ENCODE measurements at regions not wholly inside any gene's neighbourhood (a gene's known extent, or its start where the extent isn't known, plus 50 kb on each side); places are given as distances from the start of the nearest gene placed in this dataset.

DNA sequence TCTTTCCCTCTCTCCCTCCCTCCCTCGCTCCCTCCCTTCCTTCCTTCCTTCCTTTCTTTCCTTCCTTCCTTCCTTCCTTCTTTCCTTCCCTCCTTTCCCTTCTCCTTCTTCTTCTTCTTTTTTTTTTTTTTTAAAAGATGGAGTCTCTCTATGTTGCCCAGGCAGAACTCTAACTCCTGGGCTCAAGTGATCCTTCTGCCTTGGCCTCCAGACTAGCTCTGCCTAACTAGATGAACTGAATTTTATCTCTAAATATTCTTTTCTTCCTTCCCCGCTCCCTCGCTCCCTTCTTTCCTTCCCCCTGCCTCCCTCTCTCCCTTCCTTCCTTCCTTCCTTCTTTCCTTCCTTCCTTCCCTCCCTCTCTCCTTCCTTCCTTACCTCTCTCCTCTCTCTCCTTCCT, 170.5 kb upstream of the LHX5 start:
- peaks cover 2% of the 10 kb centered on the region for H3K27me3 ChIP-seq (ENCODE audit: control insufficient read depth, insufficient read depth, low read length)

DNA sequence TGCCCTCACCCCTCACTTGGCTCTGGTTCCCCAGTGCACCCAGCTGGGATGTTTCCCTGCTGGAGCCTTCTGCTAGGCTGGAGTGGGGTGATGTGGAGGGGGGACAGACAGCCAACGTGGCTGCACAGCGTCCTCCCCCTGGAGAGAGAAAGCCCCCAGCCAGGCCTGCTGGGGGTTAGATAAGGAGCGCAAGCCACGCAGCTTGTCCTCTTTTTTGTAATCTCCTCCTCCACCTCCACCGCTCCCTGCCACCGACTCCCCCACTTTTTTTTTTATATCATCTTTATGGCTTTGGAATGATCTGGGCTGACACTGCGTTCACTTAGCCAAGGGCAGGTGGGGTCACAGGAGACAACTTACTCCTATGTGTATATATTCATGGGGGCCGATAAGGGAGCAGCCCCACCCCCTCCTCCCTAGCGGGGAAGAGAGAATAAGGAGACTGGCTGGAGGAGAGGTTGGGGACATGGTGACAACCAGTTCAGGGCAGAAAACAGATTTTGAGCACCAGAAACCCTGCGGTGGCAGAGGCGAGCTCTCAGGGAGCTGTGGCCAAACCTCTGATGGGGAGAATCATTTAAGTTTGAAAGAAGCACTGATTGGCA, 169.9 kb upstream of the LHX5 start:
- no peaks in the 10 kb centered on the region for H3K36me3 ChIP-seq (ENCODE audit: control insufficient read depth in 2 of 3, insufficient read depth in 3 of 3, low read length in 3 of 3)
- no peaks in the 10 kb centered on the region for H3K9me3 ChIP-seq (ENCODE audit: control insufficient read depth in 2 of 3, insufficient read depth in 1 of 3, low read length in 3 of 3)
- intact Hi-C loops (cut with DNase I) = no loop called here
- peaks cover 2% of the 10 kb centered on the region for H3K27me3 ChIP-seq (ENCODE audit: control insufficient read depth, insufficient read depth, low read length)
- DNase-seq = no peak
- TF ChIP-seq, protein P1, sequence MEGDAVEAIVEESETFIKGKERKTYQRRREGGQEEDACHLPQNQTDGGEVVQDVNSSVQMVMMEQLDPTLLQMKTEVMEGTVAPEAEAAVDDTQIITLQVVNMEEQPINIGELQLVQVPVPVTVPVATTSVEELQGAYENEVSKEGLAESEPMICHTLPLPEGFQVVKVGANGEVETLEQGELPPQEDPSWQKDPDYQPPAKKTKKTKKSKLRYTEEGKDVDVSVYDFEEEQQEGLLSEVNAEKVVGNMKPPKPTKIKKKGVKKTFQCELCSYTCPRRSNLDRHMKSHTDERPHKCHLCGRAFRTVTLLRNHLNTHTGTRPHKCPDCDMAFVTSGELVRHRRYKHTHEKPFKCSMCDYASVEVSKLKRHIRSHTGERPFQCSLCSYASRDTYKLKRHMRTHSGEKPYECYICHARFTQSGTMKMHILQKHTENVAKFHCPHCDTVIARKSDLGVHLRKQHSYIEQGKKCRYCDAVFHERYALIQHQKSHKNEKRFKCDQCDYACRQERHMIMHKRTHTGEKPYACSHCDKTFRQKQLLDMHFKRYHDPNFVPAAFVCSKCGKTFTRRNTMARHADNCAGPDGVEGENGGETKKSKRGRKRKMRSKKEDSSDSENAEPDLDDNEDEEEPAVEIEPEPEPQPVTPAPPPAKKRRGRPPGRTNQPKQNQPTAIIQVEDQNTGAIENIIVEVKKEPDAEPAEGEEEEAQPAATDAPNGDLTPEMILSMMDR (IDR thresholded peaks at IDR 0.05; ENCODE audit: borderline replicate concordance, extremely low read depth, insufficient read depth) = no peak
- no peaks in the 10 kb centered on the region for H3K4me1 ChIP-seq (ENCODE audit: control insufficient read depth in 2 of 3, insufficient read depth in 2 of 3, low read depth in 1 of 3, low read length in 3 of 3)
- no peak overlapping the region for H3K9ac ChIP-seq (ENCODE audit: low read length in 3 of 3)
- FAIRE-seq = no peak
- H3K27ac ChIP-seq (ENCODE audit: low read depth in 2 of 2, low read length in 2 of 2) = no peak overlapping the region
- H3K4me3 ChIP-seq (ENCODE audit: low read length in 3 of 3) = no peak overlapping the region

More for the DNA sequence above, 170.5 kb upstream of the LHX5 start:
- intact Hi-C loops (cut with DNase I) = no loop called here
- Histone ChIP-seq H3K4me3 (ENCODE audit: low read length in 3 of 3) (no peak overlapping the region), H3K36me3 (ENCODE audit: control insufficient read depth in 2 of 3, insufficient read depth in 3 of 3, low read length in 3 of 3) (no peaks in the 10 kb centered on the region), H3K9ac (ENCODE audit: low read length in 3 of 3) (no peak overlapping the region), H3K27ac (ENCODE audit: low read depth in 2 of 2, low read length in 2 of 2) (no peak overlapping the region), H3K9me3 (ENCODE audit: control insufficient read depth in 2 of 3, insufficient read depth in 1 of 3, low read length in 3 of 3) (no peaks in the 10 kb centered on the region), H3K4me1 (ENCODE audit: control insufficient read depth in 2 of 3, insufficient read depth in 2 of 3, low read depth in 1 of 3, low read length in 3 of 3) (no peaks in the 10 kb centered on the region)
- no peak for DNase-seq
- no peak for FAIRE-seq
- TF ChIP-seq, protein P1 (IDR thresholded peaks at IDR 0.05; ENCODE audit: borderline replicate concordance, extremely low read depth, insufficient read depth) = no peak

- Histone ChIP-seq H3K27me3 (ENCODE audit: control insufficient read depth, insufficient read depth, low read length) (peaks cover 2% of the 10 kb centered on the region), H3K4me3 (ENCODE audit: low read length in 3 of 3) (no peak overlapping the region), H3K9ac (ENCODE audit: low read length in 3 of 3) (no peak overlapping the region), H3K27ac (ENCODE audit: low read depth in 2 of 2, low read length in 2 of 2) (no peak overlapping the region), H3K36me3 (ENCODE audit: control insufficient read depth in 2 of 3, insufficient read depth in 3 of 3, low read length in 3 of 3) (no peaks in the 10 kb centered on the region), H3K9me3 (ENCODE audit: control insufficient read depth in 2 of 3, insufficient read depth in 1 of 3, low read length in 3 of 3) (no peaks in the 10 kb centered on the region), H3K4me1 (ENCODE audit: control insufficient read depth in 2 of 3, insufficient read depth in 2 of 3, low read depth in 1 of 3, low read length in 3 of 3) (no peaks in the 10 kb centered on the region)
- FAIRE-seq (no peak), DNase-seq (no peak)
- TF ChIP-seq, protein P1 (IDR thresholded peaks at IDR 0.05; ENCODE audit: borderline replicate concordance, extremely low read depth, insufficient read depth) = no peak
- intact Hi-C loops (cut with DNase I) = no loop called here
Measured at GRCh38 chr12:113640837-113641236, 169.2 kb upstream of the LHX5 start.

GRCh38 chr12:113639474-113639873, 167.8 kb upstream of the LHX5 start:
- DNase-seq (no peak), FAIRE-seq (no peak)
- no peak overlapping the region for H3K4me3 ChIP-seq (ENCODE audit: low read length in 3 of 3)
- H3K9me3 ChIP-seq (ENCODE audit: control insufficient read depth in 2 of 3, insufficient read depth in 1 of 3, low read length in 3 of 3) = no peaks in the 10 kb centered on the region
- TF ChIP-seq, protein P1 (IDR thresholded peaks at IDR 0.05; ENCODE audit: borderline replicate concordance, extremely low read depth, insufficient read depth) = no peak
- peaks cover 2% of the 10 kb centered on the region for H3K27me3 ChIP-seq (ENCODE audit: control insufficient read depth, insufficient read depth, low read length)
- H3K9ac ChIP-seq (ENCODE audit: low read length in 3 of 3) = no peak overlapping the region
- H3K36me3 ChIP-seq (ENCODE audit: control insufficient read depth in 2 of 3, insufficient read depth in 3 of 3, low read length in 3 of 3) = no peaks in the 10 kb centered on the region
- intact Hi-C loops (cut with DNase I) = no loop called here
- H3K27ac ChIP-seq (ENCODE audit: low read depth in 2 of 2, low read length in 2 of 2) = no peak overlapping the region
- H3K4me1 ChIP-seq (ENCODE audit: control insufficient read depth in 2 of 3, insufficient read depth in 2 of 3, low read depth in 1 of 3, low read length in 3 of 3) = no peaks in the 10 kb centered on the region

Measured in kidney (tissue), 13 donors.